ENCODE measurements at regions not wholly inside any gene's neighbourhood (a gene's known extent, or its start where the extent isn't known, plus 50 kb on each side); places are given as distances from the start of the nearest gene placed in this dataset.

DNA sequence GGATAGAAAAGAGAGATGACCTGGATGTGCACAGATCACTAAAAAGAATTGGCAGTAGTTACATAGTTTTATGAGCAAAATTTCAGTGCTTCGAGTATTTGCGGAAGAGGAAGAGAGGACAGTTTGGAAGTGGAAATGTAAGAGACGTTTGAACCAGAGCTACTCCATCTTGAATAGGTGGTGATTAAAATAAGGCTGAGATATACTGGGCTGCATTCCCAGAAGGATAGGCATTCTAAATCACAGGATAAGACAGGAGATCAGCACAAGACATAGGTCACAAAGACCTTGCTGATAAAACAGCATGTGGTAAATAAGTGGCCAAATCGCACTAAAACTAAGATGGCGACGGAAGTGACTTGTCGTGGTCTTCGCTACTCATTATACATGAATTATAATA lies 453.3 kb downstream of the COL11A1 start:
- H3K4me3 ChIP-seq (ENCODE audit: low read depth, low read length) = no peak overlapping the region
- H3K27me3 ChIP-seq (ENCODE audit: control insufficient read depth, insufficient read depth, low read length) = no peaks in the 10 kb centered on the region
- H3K36me3 ChIP-seq (ENCODE audit: control insufficient read depth, insufficient read depth, low read length) = no peaks in the 10 kb centered on the region
- no peak for DNase-seq (ENCODE audit: low read depth)
- TF ChIP-seq, protein P1, sequence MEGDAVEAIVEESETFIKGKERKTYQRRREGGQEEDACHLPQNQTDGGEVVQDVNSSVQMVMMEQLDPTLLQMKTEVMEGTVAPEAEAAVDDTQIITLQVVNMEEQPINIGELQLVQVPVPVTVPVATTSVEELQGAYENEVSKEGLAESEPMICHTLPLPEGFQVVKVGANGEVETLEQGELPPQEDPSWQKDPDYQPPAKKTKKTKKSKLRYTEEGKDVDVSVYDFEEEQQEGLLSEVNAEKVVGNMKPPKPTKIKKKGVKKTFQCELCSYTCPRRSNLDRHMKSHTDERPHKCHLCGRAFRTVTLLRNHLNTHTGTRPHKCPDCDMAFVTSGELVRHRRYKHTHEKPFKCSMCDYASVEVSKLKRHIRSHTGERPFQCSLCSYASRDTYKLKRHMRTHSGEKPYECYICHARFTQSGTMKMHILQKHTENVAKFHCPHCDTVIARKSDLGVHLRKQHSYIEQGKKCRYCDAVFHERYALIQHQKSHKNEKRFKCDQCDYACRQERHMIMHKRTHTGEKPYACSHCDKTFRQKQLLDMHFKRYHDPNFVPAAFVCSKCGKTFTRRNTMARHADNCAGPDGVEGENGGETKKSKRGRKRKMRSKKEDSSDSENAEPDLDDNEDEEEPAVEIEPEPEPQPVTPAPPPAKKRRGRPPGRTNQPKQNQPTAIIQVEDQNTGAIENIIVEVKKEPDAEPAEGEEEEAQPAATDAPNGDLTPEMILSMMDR (IDR thresholded peaks at IDR 0.05; ENCODE audit: insufficient read depth, low read length, poor library complexity, severe bottlenecking) = no peak

- H3K4me3 ChIP-seq (ENCODE audit: low read depth, low read length) = no peak overlapping the region
- TF ChIP-seq, protein P1 (IDR thresholded peaks at IDR 0.05; ENCODE audit: insufficient read depth, low read length, poor library complexity, severe bottlenecking) = no peak
- no peak for DNase-seq (ENCODE audit: low read depth)
- no peaks in the 10 kb centered on the region for H3K36me3 ChIP-seq (ENCODE audit: control insufficient read depth, insufficient read depth, low read length)
- no peaks in the 10 kb centered on the region for H3K27me3 ChIP-seq (ENCODE audit: control insufficient read depth, insufficient read depth, low read length)
Observed at GRCh38 chr1:102640872-102641271, 467.4 kb downstream of the COL11A1 start.

DNA sequence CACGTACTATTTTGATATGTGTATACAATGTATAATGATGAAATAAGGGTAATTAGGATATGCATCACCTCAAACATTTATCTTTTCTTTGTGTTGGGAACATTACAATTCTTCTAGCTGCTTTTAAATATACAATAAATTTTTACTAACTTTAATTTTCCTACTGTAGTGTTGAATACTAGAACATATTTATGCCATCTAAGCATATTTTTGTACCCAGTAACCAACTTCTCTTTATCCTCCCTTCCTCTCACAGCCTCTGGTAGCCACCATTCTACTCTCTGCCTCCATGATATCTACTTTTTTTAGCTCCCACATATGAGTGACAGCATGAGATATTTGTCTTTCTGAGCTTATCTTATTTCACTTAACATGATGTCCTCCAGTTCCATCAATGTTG lies 468.0 kb downstream of the COL11A1 start:
- TF ChIP-seq, protein P1 (IDR thresholded peaks at IDR 0.05; ENCODE audit: insufficient read depth, low read length, poor library complexity, severe bottlenecking) = no peak

GRCh38 chr1:102631691-102632090 lies 476.6 kb downstream of the COL11A1 start:
- Histone ChIP-seq H3K36me3 (ENCODE audit: control insufficient read depth, insufficient read depth, low read length) (no peaks in the 10 kb centered on the region), H3K4me3 (ENCODE audit: low read depth, low read length) (no peak overlapping the region), H3K27me3 (ENCODE audit: control insufficient read depth, insufficient read depth, low read length) (no peaks in the 10 kb centered on the region)
- TF ChIP-seq, protein P1 (IDR thresholded peaks at IDR 0.05; ENCODE audit: insufficient read depth, low read length, poor library complexity, severe bottlenecking) = no peak
- no peak for DNase-seq (ENCODE audit: low read depth)

More for the DNA sequence above, 468.0 kb downstream of the COL11A1 start:
- H3K27me3 ChIP-seq (ENCODE audit: control insufficient read depth, insufficient read depth, low read length) = no peaks in the 10 kb centered on the region
- H3K4me3 ChIP-seq (ENCODE audit: low read depth, low read length) = no peak overlapping the region
- H3K36me3 ChIP-seq (ENCODE audit: control insufficient read depth, insufficient read depth, low read length) = no peaks in the 10 kb centered on the region
- DNase-seq (ENCODE audit: low read depth) = no peak

DNA sequence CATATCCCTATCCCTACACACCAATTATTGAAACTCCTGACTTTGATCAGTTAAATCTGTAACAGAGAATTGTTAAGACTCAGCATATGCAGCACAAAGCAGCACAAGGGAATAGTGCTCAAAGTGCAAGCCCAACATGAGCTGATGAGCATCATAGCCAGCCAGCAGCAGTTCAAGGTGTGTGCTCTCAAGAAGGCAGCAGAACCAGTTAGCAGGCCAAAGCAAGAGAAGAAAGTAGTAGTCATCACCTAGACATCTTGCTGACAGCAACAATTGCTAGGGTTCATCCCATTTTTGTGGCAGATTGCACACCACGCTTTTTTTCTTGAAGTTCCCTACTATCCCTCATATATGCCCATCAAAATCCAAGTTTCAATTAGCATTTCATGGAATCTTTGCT lies 478.3 kb downstream of the COL11A1 start:
- H3K27me3 ChIP-seq (ENCODE audit: control insufficient read depth, insufficient read depth, low read length) = no peaks in the 10 kb centered on the region
- TF ChIP-seq, protein P1 (IDR thresholded peaks at IDR 0.05; ENCODE audit: insufficient read depth, low read length, poor library complexity, severe bottlenecking) = no peak
- H3K36me3 ChIP-seq (ENCODE audit: control insufficient read depth, insufficient read depth, low read length) = no peaks in the 10 kb centered on the region
- H3K4me3 ChIP-seq (ENCODE audit: low read depth, low read length) = no peak overlapping the region
- DNase-seq (ENCODE audit: low read depth) = no peak

DNA sequence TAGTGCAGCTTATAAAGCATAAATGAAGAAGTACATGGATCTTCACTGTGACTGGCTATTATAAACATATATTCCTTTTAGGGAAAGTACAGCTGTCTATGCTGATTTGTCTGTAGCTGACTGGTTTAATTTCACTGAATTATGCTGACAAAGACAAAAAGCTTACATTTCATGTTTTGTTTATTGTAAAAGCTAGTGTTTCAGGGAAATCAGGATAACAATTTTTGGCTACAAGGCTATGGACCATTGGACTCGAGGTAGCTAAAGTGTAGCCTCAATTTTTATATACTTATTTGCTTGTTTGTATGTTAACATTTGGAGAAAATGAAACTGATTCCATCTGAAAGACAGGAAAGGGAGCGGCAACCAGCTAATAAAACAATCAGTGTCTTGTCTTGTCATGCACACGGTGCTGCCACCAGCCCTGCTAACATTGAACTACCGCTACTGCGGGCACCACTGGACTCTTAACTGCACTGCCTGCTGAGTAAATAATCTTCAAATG lies 480.2 kb downstream of the COL11A1 start:
- TF ChIP-seq, protein P1 (IDR thresholded peaks at IDR 0.05; ENCODE audit: insufficient read depth, low read length, poor library complexity, severe bottlenecking) = no peak
- Histone ChIP-seq H3K4me3 (ENCODE audit: low read depth, low read length) (no peak overlapping the region), H3K27me3 (ENCODE audit: control insufficient read depth, insufficient read depth, low read length) (no peaks in the 10 kb centered on the region), H3K36me3 (ENCODE audit: control insufficient read depth, insufficient read depth, low read length) (no peaks in the 10 kb centered on the region)
- DNase-seq (ENCODE audit: low read depth) = no peak
